ENCODE measurements at regions not wholly inside any gene's neighbourhood (a gene's known extent, or its start where the extent isn't known, plus 50 kb on each side); places are given as distances from the start of the nearest gene placed in this dataset.

- H3K27me3 ChIP-seq (replicated peaks; ENCODE audit: insufficient read depth) = no peaks in the 10 kb centered on the region
- no peaks in the 10 kb centered on the region for H3K36me3 ChIP-seq
- H3K27ac ChIP-seq = no peak overlapping the region
- no peaks in the 10 kb centered on the region for H3K4me1 ChIP-seq (replicated peaks)
- H3K4me3 ChIP-seq = no peak overlapping the region
- TF ChIP-seq CTCF (IDR thresholded peaks at IDR 0.05) = no peak
- no peak for TF ChIP-seq POLR2A (IDR thresholded peaks at IDR 0.05)
- no peak for TF ChIP-seq POLR2AphosphoS5 (IDR thresholded peaks at IDR 0.05)
- H3K9me3 ChIP-seq = no peaks in the 10 kb centered on the region
- no peak for DNase-seq (ENCODE audit: low spot score)
- intact Hi-C loops (cut with DNase I) = no loop called here
- WGBS = 67% methylated on average over 1 of the region's 1 CpG
Measured at GRCh38 chr1:177784936-177785335, 184.9 kb downstream of the SEC16B start.

- 75% methylated on average over 1 of the region's 1 CpG for WGBS
- Histone ChIP-seq H3K27ac (no peak overlapping the region), H3K9me3 (no peaks in the 10 kb centered on the region), H3K36me3 (no peaks in the 10 kb centered on the region), H3K4me1 (replicated peaks) (no peaks in the 10 kb centered on the region), H3K4me3 (no peak overlapping the region), H3K27me3 (replicated peaks; ENCODE audit: insufficient read depth) (no peaks in the 10 kb centered on the region)
- intact Hi-C loops (cut with DNase I) = no loop called here
- TF ChIP-seq CTCF (IDR thresholded peaks at IDR 0.05) (no peak), POLR2A (IDR thresholded peaks at IDR 0.05) (no peak), POLR2AphosphoS5 (IDR thresholded peaks at IDR 0.05) (no peak)
- DNase-seq (ENCODE audit: low spot score) = no peak
Measured at GRCh38 chr1:177784409-177784808, 185.4 kb downstream of the SEC16B start.

- Histone ChIP-seq H3K4me1 (replicated peaks) (no peaks in the 10 kb centered on the region), H3K9me3 (no peaks in the 10 kb centered on the region), H3K27ac (no peak overlapping the region), H3K4me3 (no peak overlapping the region), H3K36me3 (no peaks in the 10 kb centered on the region), H3K27me3 (replicated peaks; ENCODE audit: insufficient read depth) (no peaks in the 10 kb centered on the region)
- DNase-seq (ENCODE audit: low spot score) = no peak
- intact Hi-C loops (cut with DNase I) = no loop called here
- WGBS = 73% methylated on average over 4 of the region's 4 CpGs
- TF ChIP-seq CTCF (IDR thresholded peaks at IDR 0.05) = no peak
- TF ChIP-seq POLR2A (IDR thresholded peaks at IDR 0.05) = no peak
Measured at GRCh38 chr1:177783051-177783450, 186.8 kb downstream of the SEC16B start.

- Histone ChIP-seq H3K4me3 (no peak overlapping the region), H3K9me3 (no peaks in the 10 kb centered on the region), H3K4me1 (replicated peaks) (no peaks in the 10 kb centered on the region), H3K27ac (no peak overlapping the region), H3K36me3 (no peaks in the 10 kb centered on the region), H3K27me3 (replicated peaks; ENCODE audit: insufficient read depth) (no peaks in the 10 kb centered on the region)
- 21% methylated on average over 5 of the region's 5 CpGs for WGBS
- peak; percentile 12 for DNase-seq (ENCODE audit: low spot score)
- intact Hi-C loops (cut with DNase I) = loop anchor here (2.0 kb wide), 1 partner anchor 523 kb away; no protein-coding TSS in a partner anchor
- TF ChIP-seq POLR2AphosphoS5 (IDR thresholded peaks at IDR 0.05) = no peak
- peak in 3 of 4 experiments; percentile 44 to 65 (median 61) for TF ChIP-seq CTCF (IDR thresholded peaks at IDR 0.05)
Measured at GRCh38 chr1:177780096-177780700, 189.7 kb downstream of the SEC16B start.
